Bronchial epithelial cell (primary cell): ENCODE measurements at regions not wholly inside any gene's neighbourhood (a gene's known extent, or its start where the extent isn't known, plus 50 kb on each side); places are given as distances from the start of the nearest gene placed in this dataset.

ENCODE experiments used
- DNase-seq: peaks from one replicate; pipeline ENCODE4 v3.0.0-alpha.2; 2010; ENCODE audit warnings: low read depth
- FAIRE-seq: peaks from 2 replicates; lab custom pipeline; 2011; peaks lifted over from hg19 to GRCh38; lab: Jason Lieb, UNC
- H3K27me3 ChIP-seq: 2 replicates; pipeline ENCODE4 v1.5.1; 2011; ENCODE audit warnings: low read length; ENCODE audit not compliant: control insufficient read depth, insufficient read depth
- H3K36me3 ChIP-seq: 2 replicates; pipeline ENCODE4 v1.5.1; 2011; ENCODE audit warnings: low read length; ENCODE audit not compliant: control insufficient read depth, insufficient read depth
- H3K4me3 ChIP-seq: 2 replicates; pipeline ENCODE4 v1.5.1; 2011; ENCODE audit warnings: mild to moderate bottlenecking, low read depth, low read length, control low read depth
- TF ChIP-seq, protein P1 (sequence below): IDR thresholded peaks from 2 replicates; pipeline ENCODE4 v1.5.1; 2011; ENCODE audit warnings: mild to moderate bottlenecking, moderate library complexity, low read length, control low read depth, inconsistent platforms; ENCODE audit not compliant: insufficient read depth, severe bottlenecking

DNA sequence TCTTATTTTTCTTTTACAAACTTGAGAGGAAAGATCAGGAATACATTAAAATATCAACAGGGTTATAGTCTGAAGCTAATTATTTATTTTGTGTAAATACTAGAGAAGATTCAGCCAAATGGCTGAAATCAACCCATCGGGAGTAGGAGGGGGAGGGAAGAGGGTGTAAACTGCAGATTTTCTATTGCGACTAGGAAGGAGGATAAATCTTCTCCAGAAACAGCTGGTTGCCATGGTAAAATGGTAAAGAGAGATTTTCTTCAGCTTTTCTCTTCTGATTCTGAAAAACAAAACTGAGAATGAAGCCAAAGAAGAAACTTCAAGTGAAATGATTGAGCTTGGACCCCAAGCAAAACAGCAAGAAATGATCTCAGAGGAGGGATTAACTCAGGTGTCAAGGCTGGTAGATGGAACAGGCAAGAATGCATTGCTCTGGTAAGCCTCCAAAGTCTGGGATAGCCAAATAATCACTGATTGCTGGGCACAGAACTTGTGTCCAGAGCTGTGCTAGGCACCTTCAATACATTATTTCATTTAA is 193.5 kb upstream of the SPTLC3 start:
- FAIRE-seq (no peak), DNase-seq (no peak)
- Histone ChIP-seq H3K36me3 (no peaks in the 10 kb centered on the region), H3K4me3 (no peak overlapping the region), H3K27me3 (no peaks in the 10 kb centered on the region)
- TF ChIP-seq, protein P1, sequence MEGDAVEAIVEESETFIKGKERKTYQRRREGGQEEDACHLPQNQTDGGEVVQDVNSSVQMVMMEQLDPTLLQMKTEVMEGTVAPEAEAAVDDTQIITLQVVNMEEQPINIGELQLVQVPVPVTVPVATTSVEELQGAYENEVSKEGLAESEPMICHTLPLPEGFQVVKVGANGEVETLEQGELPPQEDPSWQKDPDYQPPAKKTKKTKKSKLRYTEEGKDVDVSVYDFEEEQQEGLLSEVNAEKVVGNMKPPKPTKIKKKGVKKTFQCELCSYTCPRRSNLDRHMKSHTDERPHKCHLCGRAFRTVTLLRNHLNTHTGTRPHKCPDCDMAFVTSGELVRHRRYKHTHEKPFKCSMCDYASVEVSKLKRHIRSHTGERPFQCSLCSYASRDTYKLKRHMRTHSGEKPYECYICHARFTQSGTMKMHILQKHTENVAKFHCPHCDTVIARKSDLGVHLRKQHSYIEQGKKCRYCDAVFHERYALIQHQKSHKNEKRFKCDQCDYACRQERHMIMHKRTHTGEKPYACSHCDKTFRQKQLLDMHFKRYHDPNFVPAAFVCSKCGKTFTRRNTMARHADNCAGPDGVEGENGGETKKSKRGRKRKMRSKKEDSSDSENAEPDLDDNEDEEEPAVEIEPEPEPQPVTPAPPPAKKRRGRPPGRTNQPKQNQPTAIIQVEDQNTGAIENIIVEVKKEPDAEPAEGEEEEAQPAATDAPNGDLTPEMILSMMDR = no peak

DNA sequence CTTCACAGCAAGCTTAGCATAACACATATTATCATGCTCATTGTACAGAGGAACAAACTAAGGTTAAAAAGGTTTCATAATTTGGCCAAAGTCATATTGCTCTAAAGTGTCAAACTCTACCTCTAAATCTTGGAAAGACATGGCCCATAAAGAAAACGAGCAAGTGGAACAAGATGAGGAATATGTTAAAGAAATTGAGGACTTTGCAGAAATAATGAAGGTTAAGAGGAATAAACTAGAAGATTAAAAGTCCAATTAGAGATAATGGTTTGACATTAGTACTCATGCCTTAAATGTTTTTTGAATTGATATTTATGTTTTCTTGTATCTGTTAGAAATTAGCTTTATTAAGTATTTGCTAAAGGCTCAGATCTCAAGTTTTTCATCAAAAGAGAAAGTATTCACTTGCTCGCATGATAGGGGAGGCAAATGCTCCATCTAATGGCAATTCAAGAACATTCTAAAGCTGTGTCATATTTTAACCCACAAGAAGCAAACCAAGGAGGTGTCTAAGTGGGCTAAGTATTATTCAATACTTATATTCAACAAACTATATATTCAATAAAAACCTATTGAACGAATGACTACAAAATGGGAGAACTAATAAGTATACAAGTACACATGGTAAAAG is 192.9 kb upstream of the SPTLC3 start:
- H3K27me3 ChIP-seq = no peaks in the 10 kb centered on the region
- DNase-seq (no peak), FAIRE-seq (no peak)
- no peak overlapping the region for H3K4me3 ChIP-seq
- TF ChIP-seq, protein P1 = no peak
- no peaks in the 10 kb centered on the region for H3K36me3 ChIP-seq

DNA sequence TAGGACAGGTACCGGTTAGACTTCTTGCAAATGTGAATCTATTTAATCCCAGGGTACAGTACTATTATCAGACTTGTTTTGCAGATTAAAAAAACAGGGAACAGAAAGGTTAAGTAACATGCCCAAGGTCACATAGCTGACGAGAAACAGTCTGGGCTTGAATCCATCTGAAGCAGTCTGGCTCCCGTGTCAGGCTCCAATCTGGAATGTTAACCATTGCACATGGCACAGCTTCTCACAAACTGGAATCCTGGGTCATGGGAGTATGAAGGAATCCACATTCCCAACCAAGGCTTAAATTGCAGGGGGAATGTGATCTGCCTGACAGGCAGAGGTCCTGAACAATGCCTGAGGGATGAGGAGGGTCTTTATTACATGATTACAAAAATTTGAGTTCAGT is 187.5 kb upstream of the SPTLC3 start:
- TF ChIP-seq, protein P1 = no peak
- FAIRE-seq (no peak), DNase-seq (no peak)
- Histone ChIP-seq H3K27me3 (no peaks in the 10 kb centered on the region), H3K36me3 (no peaks in the 10 kb centered on the region), H3K4me3 (no peak overlapping the region)

DNA sequence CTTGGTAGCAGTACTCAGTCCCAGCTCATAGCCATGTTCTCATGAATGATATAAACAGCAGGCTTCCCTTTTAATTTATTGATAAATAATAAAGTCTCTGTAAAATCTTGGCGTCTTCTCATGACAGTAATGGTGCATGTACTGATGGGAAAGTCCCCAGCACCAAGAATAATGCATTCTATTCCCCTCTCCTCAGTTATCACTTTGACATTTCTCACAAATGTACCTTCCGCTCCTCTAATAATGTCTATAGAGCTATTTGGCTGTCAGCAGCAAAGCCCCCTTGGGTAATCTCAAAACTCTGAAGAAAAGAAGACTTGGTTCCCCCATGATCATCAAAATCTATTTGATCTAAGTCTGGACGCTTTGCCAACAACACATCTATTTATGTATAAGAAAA is 185.0 kb upstream of the SPTLC3 start:
- DNase-seq = no peak
- Histone ChIP-seq H3K36me3 (no peaks in the 10 kb centered on the region), H3K27me3 (no peaks in the 10 kb centered on the region), H3K4me3 (no peak overlapping the region)
- no peak for FAIRE-seq
- TF ChIP-seq, protein P1 = no peak

DNA sequence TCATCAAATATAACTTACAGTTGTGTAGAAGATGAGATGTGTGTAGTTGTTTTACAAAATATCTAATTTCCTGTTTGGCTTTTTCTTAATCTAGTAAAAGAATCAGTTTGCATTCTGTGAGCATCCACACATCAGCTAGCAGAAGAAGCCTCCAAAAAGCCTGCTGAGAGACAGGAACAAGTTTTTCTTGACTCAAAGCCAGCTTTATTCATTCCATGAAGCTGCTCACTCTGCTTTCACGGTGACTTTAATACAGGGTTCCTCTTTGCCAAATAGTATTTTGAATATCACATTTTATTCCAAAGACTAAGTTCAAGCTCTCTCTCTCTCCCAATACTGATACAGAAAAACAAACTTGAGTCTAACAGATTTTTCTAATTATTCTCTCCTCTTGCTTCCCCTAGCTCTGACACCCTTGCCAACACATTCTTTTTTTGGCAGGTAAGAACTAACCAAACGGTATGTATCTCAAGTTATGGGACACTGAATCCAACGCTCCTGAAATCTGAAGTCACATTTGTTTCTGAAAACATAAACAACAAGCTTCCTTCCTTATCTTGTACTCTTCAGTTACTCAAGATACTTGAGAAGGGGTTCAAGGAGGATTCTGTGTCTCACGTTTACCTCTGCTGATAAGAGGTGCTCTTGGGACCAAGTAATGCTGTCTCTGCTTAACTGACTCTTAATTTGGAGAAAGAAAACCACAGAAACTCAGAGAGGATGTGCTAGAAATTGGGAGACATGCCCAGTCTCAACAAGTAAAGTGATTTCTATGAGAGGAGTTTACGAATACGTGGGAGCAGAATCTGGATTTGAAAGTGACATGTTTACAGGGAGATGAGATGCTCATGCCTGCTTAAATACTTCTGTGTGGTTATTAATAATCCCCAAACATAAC is 184.2 kb upstream of the SPTLC3 start:
- TF ChIP-seq, protein P1 = no peak
- no peaks in the 10 kb centered on the region for H3K36me3 ChIP-seq
- DNase-seq (no peak), FAIRE-seq (no peak)
- no peak overlapping the region for H3K4me3 ChIP-seq
- H3K27me3 ChIP-seq = no peaks in the 10 kb centered on the region
